ENCODE measurements at regions not wholly inside any gene's neighbourhood (a gene's known extent, or its start where the extent isn't known, plus 50 kb on each side); places are given as distances from the start of the nearest gene placed in this dataset.
A peak's percentile ranks its signal among the peaks of the same experiment; 100 is the strongest.

- Histone ChIP-seq H3K36me3 (replicated peaks; ENCODE audit: low read depth, low read length) (no peaks in the 10 kb centered on the region), H3K4me3 (ENCODE audit: low read length) (peak overlapping the region; percentile 3; the same call in 1 of the 2 replicates), H3K27me3 (ENCODE audit: low read depth, low read length) (no peaks in the 10 kb centered on the region), H3K27ac (ENCODE audit: low read length) (peak overlapping the region; percentile 97), H3K9me3 (ENCODE audit: insufficient read depth, low read length) (no peaks in the 10 kb centered on the region), H3K4me2 (ENCODE audit: low read length) (peak overlapping the region; percentile 69), H3K4me1 (ENCODE audit: low read length) (peaks cover 89% of the 10 kb centered on the region), H3K9ac (ENCODE audit: low read length) (peak overlapping the region; percentile 87), H3K79me2 (ENCODE audit: low read length) (0 out of 2 replicates have a peak, but pooled peaks cover 7% of the 10 kb centered on the region), H4K20me1 (ENCODE audit: insufficient read depth, low read length) (no peaks in the 10 kb centered on the region), H2AFZ (ENCODE audit: low read depth, low read length) (no peak overlapping the region)
- TF ChIP-seq EZH2phosphoT487 (IDR thresholded peaks at IDR 0.05; ENCODE audit: low read depth) (no peak), CTCF (IDR thresholded peaks at IDR 0.05; ENCODE audit: low read depth, low read length) (no peak)
Observed at GRCh38 chr12:24708718-24709117, 240.2 kb downstream of the BCAT1 start.

GRCh38 chr12:24708043-24708442 is 240.9 kb downstream of the BCAT1 start:
- H3K4me3 ChIP-seq (ENCODE audit: low read length) = no peak overlapping the region
- H3K4me2 ChIP-seq (ENCODE audit: low read length) = peak overlapping the region; percentile 69; the same call in 1 of the 2 replicates
- H3K79me2 ChIP-seq (ENCODE audit: low read length) = 0 out of 2 replicates have a peak, but pooled peaks cover 9% of the 10 kb centered on the region
- H3K4me1 ChIP-seq (ENCODE audit: low read length) = peaks cover 96% of the 10 kb centered on the region
- TF ChIP-seq EZH2phosphoT487 (IDR thresholded peaks at IDR 0.05; ENCODE audit: low read depth) (no peak), CTCF (IDR thresholded peaks at IDR 0.05; ENCODE audit: low read depth, low read length) (no peak)
- H4K20me1 ChIP-seq (ENCODE audit: insufficient read depth, low read length) = no peaks in the 10 kb centered on the region
- H3K36me3 ChIP-seq (replicated peaks; ENCODE audit: low read depth, low read length) = no peaks in the 10 kb centered on the region
- H3K27ac ChIP-seq (ENCODE audit: low read length) = peak overlapping the region; percentile 97
- H3K9ac ChIP-seq (ENCODE audit: low read length) = peak overlapping the region; percentile 87
- H3K9me3 ChIP-seq (ENCODE audit: insufficient read depth, low read length) = no peaks in the 10 kb centered on the region
- no peak overlapping the region for H2AFZ ChIP-seq (ENCODE audit: low read depth, low read length)
- H3K27me3 ChIP-seq (ENCODE audit: low read depth, low read length) = no peaks in the 10 kb centered on the region

- Histone ChIP-seq H3K4me3 (ENCODE audit: low read length) (no peak overlapping the region), H3K27me3 (ENCODE audit: low read depth, low read length) (no peaks in the 10 kb centered on the region), H2AFZ (ENCODE audit: low read depth, low read length) (no peak overlapping the region), H3K4me1 (ENCODE audit: low read length) (peaks cover 94% of the 10 kb centered on the region), H3K9me3 (ENCODE audit: insufficient read depth, low read length) (no peaks in the 10 kb centered on the region), H3K36me3 (replicated peaks; ENCODE audit: low read depth, low read length) (no peaks in the 10 kb centered on the region), H3K79me2 (ENCODE audit: low read length) (0 out of 2 replicates have a peak, but pooled peaks cover 9% of the 10 kb centered on the region), H3K4me2 (ENCODE audit: low read length) (peak overlapping the region; percentile 69; the same call in 1 of the 2 replicates), H4K20me1 (ENCODE audit: insufficient read depth, low read length) (no peaks in the 10 kb centered on the region), H3K9ac (ENCODE audit: low read length) (peak overlapping the region; percentile 87), H3K27ac (ENCODE audit: low read length) (peak overlapping the region; percentile 97)
- TF ChIP-seq EZH2phosphoT487 (IDR thresholded peaks at IDR 0.05; ENCODE audit: low read depth) (no peak), CTCF (IDR thresholded peaks at IDR 0.05; ENCODE audit: low read depth, low read length) (no peak)
Observed at GRCh38 chr12:24707334-24707733, 241.6 kb downstream of the BCAT1 start.

GRCh38 chr12:24705741-24706358 is 243.1 kb downstream of the BCAT1 start:
- TF ChIP-seq EZH2phosphoT487 (IDR thresholded peaks at IDR 0.05; ENCODE audit: low read depth) = no peak
- TF ChIP-seq CTCF (IDR thresholded peaks at IDR 0.05; ENCODE audit: low read depth, low read length) = no peak
- H3K4me1 ChIP-seq (ENCODE audit: low read length) = peaks cover 92% of the 10 kb centered on the region
- peak overlapping the region; percentile 96 for H3K9ac ChIP-seq (ENCODE audit: low read length)
- peaks cover 5% of the 10 kb centered on the region for H3K9me3 ChIP-seq (ENCODE audit: insufficient read depth, low read length)
- peak overlapping the region; percentile 90 for H3K4me2 ChIP-seq (ENCODE audit: low read length)
- peak overlapping the region; percentile 97 for H3K27ac ChIP-seq (ENCODE audit: low read length)
- peak overlapping the region; percentile 72 for H3K4me3 ChIP-seq (ENCODE audit: low read length)
- H4K20me1 ChIP-seq (ENCODE audit: insufficient read depth, low read length) = no peaks in the 10 kb centered on the region
- H3K27me3 ChIP-seq (ENCODE audit: low read depth, low read length) = no peaks in the 10 kb centered on the region
- H3K36me3 ChIP-seq (replicated peaks; ENCODE audit: low read depth, low read length) = peaks cover 10% of the 10 kb centered on the region
- 0 out of 2 replicates have a peak, but pooled peaks cover 9% of the 10 kb centered on the region for H3K79me2 ChIP-seq (ENCODE audit: low read length)
- H2AFZ ChIP-seq (ENCODE audit: low read depth, low read length) = no peak overlapping the region

Measured in OCI-LY3 (cell line).